Lung (tissue), 11 donors: ENCODE measurements at regions not wholly inside any gene's neighbourhood (a gene's known extent, or its start where the extent isn't known, plus 50 kb on each side); places are given as distances from the start of the nearest gene placed in this dataset.
A peak's percentile ranks its signal among the peaks of the same experiment; 100 is the strongest.

ENCODE experiments used
- ATAC-seq: fragments of 200-7000 bp; cut with Tn5 transposase; one replicate; pipeline ENCODE4 v1.9.1; 2020; ENCODE audit warnings: moderate number of reproducible peaks; ENCODE audit not compliant: insufficient read depth, low FRiP score
- DNase-seq, 3 donors: peaks; one replicate each; pipeline ENCODE4 v3.0.0-alpha.2; 2013 to 2017
- H3K27ac ChIP-seq, 2 donors: one replicate each; pipeline ENCODE4 v1.5.1; 2013; ENCODE audit warnings: mild to moderate bottlenecking in 2 of 2, moderate library complexity in 2 of 2, control low read depth in 1 of 2, inconsistent platforms in 1 of 2, low read depth in 1 of 2, low read length in 1 of 2
- H3K27me3 ChIP-seq, 3 donors: one replicate each; pipeline ENCODE4 v1.5.1; 2013; ENCODE audit warnings: low read length in 2 of 3; ENCODE audit not compliant: control insufficient read depth in 3 of 3, insufficient read depth in 3 of 3
- H3K36me3 ChIP-seq, 4 donors: one replicate each; pipeline ENCODE4 v1.5.1; 2013; ENCODE audit warnings: low read length in 4 of 4, mild to moderate bottlenecking in 1 of 4, moderate library complexity in 1 of 4; ENCODE audit not compliant: control insufficient read depth in 4 of 4, insufficient read depth in 4 of 4
- H3K4me1 ChIP-seq, 5 donors: one replicate each; pipeline ENCODE4 v1.5.1; 2013; ENCODE audit warnings: low read length in 5 of 5, mild to moderate bottlenecking in 2 of 5, moderate library complexity in 1 of 5; ENCODE audit not compliant: control insufficient read depth in 5 of 5, insufficient read depth in 5 of 5
- H3K4me3 ChIP-seq: one replicate; pipeline ENCODE4 v1.5.1; 2013; ENCODE audit warnings: mild to moderate bottlenecking, control low read depth, moderate library complexity
- H3K9ac ChIP-seq, 2 donors: one replicate each; pipeline ENCODE4 v1.5.1; 2013; ENCODE audit warnings: low read length in 2 of 2, control low read depth in 1 of 2; ENCODE audit not compliant: insufficient read depth in 1 of 2
- H3K9me3 ChIP-seq, 4 donors: one replicate each; pipeline ENCODE4 v1.5.1; 2013; ENCODE audit warnings: low read length in 3 of 4, mild to moderate bottlenecking in 1 of 4, moderate library complexity in 1 of 4; ENCODE audit not compliant: control insufficient read depth in 4 of 4, insufficient read depth in 3 of 4
- CTCF ChIP-seq: IDR thresholded peaks from 2 replicates; pipeline ENCODE4 v1.5.1; 2012; ENCODE audit warnings: mild to moderate bottlenecking; ENCODE audit errors: control extremely low read depth, extremely low read depth
- WGBS, 2 donors: extraction: QIAGEN DNeasy Blood & Tissue Kit; methylation state at CpG; one replicate each; pipeline ENCODE4 v1.1.7; 2013; 5-methylcytosine and 5-hydroxymethylcytosine counted together
- donor health status: control.
- donor health status: control.
- donor health status: Bipolar disorder and iron deficiency.
- donor health status: healthy.
- donor health status: DM: yes; HTN: yes; CAD: no.

- no peak for ATAC-seq
- H3K9me3 ChIP-seq: peaks cover 0 to 13% (median 6%) of the 10 kb centered on the region in 4 donors
- no peak for TF ChIP-seq CTCF
- H3K27ac ChIP-seq: no peak overlapping the region
- H3K9ac ChIP-seq: no peak overlapping the region
- H3K36me3 ChIP-seq: no peaks in the 10 kb centered on the region
- H3K27me3 ChIP-seq: no peaks in the 10 kb centered on the region
- 44 to 63% methylated on average over 1 of the region's 1 CpG for WGBS, 2 donors
- no peaks in the 10 kb centered on the region for H3K4me1 ChIP-seq
- no peak overlapping the region for H3K4me3 ChIP-seq
- peak in 1 of 3 donors; percentile 1 for DNase-seq
These were observed 89.7 kb downstream of the PDHA2 start for GRCh38 chr4:95929448-95930064.

GRCh38 chr4:95939141-95939540, 99.2 kb downstream of the PDHA2 start:
- ATAC-seq (no peak), DNase-seq (no peak)
- Histone ChIP-seq H3K9me3 (peaks cover 0 to 3% (median 0%) of the 10 kb centered on the region in 4 donors), H3K36me3 (no peaks in the 10 kb centered on the region), H3K9ac (no peak overlapping the region), H3K27me3 (no peaks in the 10 kb centered on the region), H3K27ac (no peak overlapping the region), H3K4me3 (no peak overlapping the region), H3K4me1 (no peaks in the 10 kb centered on the region)
- no peak for TF ChIP-seq CTCF
- WGBS, 2 donors: 85 to 88% methylated on average over 1 of the region's 1 CpG

- TF ChIP-seq CTCF: no peak
- 54 to 73% methylated on average over 3 of the region's 3 CpGs for WGBS, 2 donors
- Histone ChIP-seq H3K9ac (no peak overlapping the region), H3K4me1 (no peaks in the 10 kb centered on the region), H3K4me3 (no peak overlapping the region), H3K9me3 (peaks cover 0 to 7% (median 3%) of the 10 kb centered on the region in 4 donors), H3K27me3 (no peaks in the 10 kb centered on the region), H3K27ac (no peak overlapping the region), H3K36me3 (no peaks in the 10 kb centered on the region)
- DNase-seq (peak in 1 of 3 donors; percentile 9), ATAC-seq (no peak)
These were observed 109.4 kb downstream of the PDHA2 start for GRCh38 chr4:95949136-95949765.
